ENCODE measurements at regions not wholly inside any gene's neighbourhood (a gene's known extent, or its start where the extent isn't known, plus 50 kb on each side); places are given as distances from the start of the nearest gene placed in this dataset.

GRCh38 chr12:24226745-24227350 lies 277.4 kb upstream of the SOX5 start:
- peak in 1 of 4 experiments; percentile 2 for DNase-seq (ENCODE audit: extremely low read depth in 1 of 4, low spot score in 3 of 4)
- no TSS peak for BruUV-seq (replicated peaks)
- no peaks in the 10 kb centered on the region for H3K36me3 ChIP-seq (ENCODE audit: control insufficient read depth, insufficient read depth, low read length)
- no peak overlapping the region for H2AFZ ChIP-seq (ENCODE audit: low read depth, low read length)
- H3K4me2 ChIP-seq (ENCODE audit: insufficient read depth, low read length), result no peak overlapping the region
- H3K9me1 ChIP-seq (ENCODE audit: control insufficient read depth, insufficient read depth, low read length), result no peaks in the 10 kb centered on the region
- ChIA-PET CTCF (ENCODE audit: low intra/inter-chr PET ratio) (no interaction called here), POLR2A (no interaction called here)
- no peak for ATAC-seq
- H3K27me3 ChIP-seq (ENCODE audit: control insufficient read depth in 2 of 2, insufficient read depth in 2 of 2, low read length in 2 of 2), result peaks cover 8 to 9% of the 10 kb centered on the region in 2 experiments; a peak in 4 of 5 replicates
- in situ Hi-C loops (cut with MboI) (no loop called here), intact Hi-C loops (cut with micrococcal nuclease) (no loop called here)
- H3K9ac ChIP-seq (ENCODE audit: insufficient read depth in 1 of 2, low read depth in 2 of 2, low read length in 2 of 2), result no peak overlapping the region
- no peak overlapping the region for H3K27ac ChIP-seq (ENCODE audit: extremely low read depth, low read depth, low read length)
- TF ChIP-seq, protein P1, sequence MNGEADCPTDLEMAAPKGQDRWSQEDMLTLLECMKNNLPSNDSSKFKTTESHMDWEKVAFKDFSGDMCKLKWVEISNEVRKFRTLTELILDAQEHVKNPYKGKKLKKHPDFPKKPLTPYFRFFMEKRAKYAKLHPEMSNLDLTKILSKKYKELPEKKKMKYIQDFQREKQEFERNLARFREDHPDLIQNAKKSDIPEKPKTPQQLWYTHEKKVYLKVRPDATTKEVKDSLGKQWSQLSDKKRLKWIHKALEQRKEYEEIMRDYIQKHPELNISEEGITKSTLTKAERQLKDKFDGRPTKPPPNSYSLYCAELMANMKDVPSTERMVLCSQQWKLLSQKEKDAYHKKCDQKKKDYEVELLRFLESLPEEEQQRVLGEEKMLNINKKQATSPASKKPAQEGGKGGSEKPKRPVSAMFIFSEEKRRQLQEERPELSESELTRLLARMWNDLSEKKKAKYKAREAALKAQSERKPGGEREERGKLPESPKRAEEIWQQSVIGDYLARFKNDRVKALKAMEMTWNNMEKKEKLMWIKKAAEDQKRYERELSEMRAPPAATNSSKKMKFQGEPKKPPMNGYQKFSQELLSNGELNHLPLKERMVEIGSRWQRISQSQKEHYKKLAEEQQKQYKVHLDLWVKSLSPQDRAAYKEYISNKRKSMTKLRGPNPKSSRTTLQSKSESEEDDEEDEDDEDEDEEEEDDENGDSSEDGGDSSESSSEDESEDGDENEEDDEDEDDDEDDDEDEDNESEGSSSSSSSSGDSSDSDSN (IDR thresholded peaks at IDR 0.05; ENCODE audit: borderline replicate concordance in 1 of 2, low read depth in 2 of 2, low read length in 2 of 2), result no peak
- no peak for TF ChIP-seq FIP1L1 (IDR thresholded peaks at IDR 0.05; ENCODE audit: low read depth, low read length, poor library complexity, severe bottlenecking)
- TF ChIP-seq CEBPB (tag; IDR thresholded peaks at IDR 0.05), result no peak
- TF ChIP-seq BACH1 (tag; IDR thresholded peaks at IDR 0.05), result no peak
- peak; percentile 71 for TF ChIP-seq ZNF24 (IDR thresholded peaks at IDR 0.05)
- H3K9me3 ChIP-seq (replicated peaks; ENCODE audit: control insufficient read depth, insufficient read depth, low read depth, low read length), result no peaks in the 10 kb centered on the region
- no peaks in the 10 kb centered on the region for H3K4me1 ChIP-seq (replicated peaks in 1 of 2; ENCODE audit: control insufficient read depth in 2 of 2, insufficient read depth in 2 of 2, low read length in 2 of 2)
- WGBS (ENCODE audit: insufficient coverage, low coverage, missing lambda C conversion rate), result 0% methylated on average over 9 of the region's 9 CpGs
- H3K4me3 ChIP-seq, result no peak overlapping the region
- H3K79me2 ChIP-seq (ENCODE audit: control insufficient read depth, insufficient read depth, low read length), result no peaks in the 10 kb centered on the region
- no peak for FAIRE-seq
- H4K20me1 ChIP-seq (replicated peaks; ENCODE audit: control insufficient read depth, insufficient read depth, low read length), result no peaks in the 10 kb centered on the region
